ENCODE measurements at regions not wholly inside any gene's neighbourhood (a gene's known extent, or its start where the extent isn't known, plus 50 kb on each side); places are given as distances from the start of the nearest gene placed in this dataset.

DNA sequence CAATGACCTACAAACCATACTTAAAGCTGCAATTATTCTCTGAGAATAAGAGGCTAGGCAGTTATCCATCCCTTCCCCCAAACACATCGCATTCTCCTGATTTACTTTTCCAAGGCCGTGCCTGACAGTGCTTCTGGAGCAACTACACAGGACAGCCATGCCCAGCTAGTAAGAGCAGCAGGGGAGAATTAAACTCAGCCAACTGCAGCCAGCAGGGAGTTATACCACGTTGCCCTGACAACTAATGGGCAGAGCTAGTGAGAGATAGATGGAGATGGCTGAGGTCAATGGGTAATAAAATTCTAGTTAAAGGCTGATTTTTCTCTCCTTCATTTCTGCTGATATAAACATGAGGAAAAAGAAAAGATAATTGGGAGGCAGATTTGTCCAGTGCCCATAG lies 193.8 kb upstream of the PPP2R3A start:
- no peak for TF ChIP-seq POLR2A (IDR thresholded peaks at IDR 0.05)
- TF ChIP-seq, protein P1, sequence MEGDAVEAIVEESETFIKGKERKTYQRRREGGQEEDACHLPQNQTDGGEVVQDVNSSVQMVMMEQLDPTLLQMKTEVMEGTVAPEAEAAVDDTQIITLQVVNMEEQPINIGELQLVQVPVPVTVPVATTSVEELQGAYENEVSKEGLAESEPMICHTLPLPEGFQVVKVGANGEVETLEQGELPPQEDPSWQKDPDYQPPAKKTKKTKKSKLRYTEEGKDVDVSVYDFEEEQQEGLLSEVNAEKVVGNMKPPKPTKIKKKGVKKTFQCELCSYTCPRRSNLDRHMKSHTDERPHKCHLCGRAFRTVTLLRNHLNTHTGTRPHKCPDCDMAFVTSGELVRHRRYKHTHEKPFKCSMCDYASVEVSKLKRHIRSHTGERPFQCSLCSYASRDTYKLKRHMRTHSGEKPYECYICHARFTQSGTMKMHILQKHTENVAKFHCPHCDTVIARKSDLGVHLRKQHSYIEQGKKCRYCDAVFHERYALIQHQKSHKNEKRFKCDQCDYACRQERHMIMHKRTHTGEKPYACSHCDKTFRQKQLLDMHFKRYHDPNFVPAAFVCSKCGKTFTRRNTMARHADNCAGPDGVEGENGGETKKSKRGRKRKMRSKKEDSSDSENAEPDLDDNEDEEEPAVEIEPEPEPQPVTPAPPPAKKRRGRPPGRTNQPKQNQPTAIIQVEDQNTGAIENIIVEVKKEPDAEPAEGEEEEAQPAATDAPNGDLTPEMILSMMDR (IDR thresholded peaks at IDR 0.05) = no peak
